HG02970 (cell line): ENCODE measurements at regions not wholly inside any gene's neighbourhood (a gene's known extent, or its start where the extent isn't known, plus 50 kb on each side); places are given as distances from the start of the nearest gene placed in this dataset.

ENCODE experiments used
- ATAC-seq: cut with Tn5 transposase; IDR thresholded peaks from one replicate; pipeline ENCODE4 v1.9.1; 2021; ENCODE audit warnings: mild to moderate bottlenecking, moderate library complexity, moderate number of reproducible peaks; ENCODE audit not compliant: unreplicated experiment, low FRiP score

- no peak for ATAC-seq
These were observed 232.1 kb downstream of the ENC1 start for GRCh38 chr5:74408150-74409043.

- ATAC-seq: no peak
These were observed 232.8 kb downstream of the ENC1 start for GRCh38 chr5:74407701-74408100.

DNA sequence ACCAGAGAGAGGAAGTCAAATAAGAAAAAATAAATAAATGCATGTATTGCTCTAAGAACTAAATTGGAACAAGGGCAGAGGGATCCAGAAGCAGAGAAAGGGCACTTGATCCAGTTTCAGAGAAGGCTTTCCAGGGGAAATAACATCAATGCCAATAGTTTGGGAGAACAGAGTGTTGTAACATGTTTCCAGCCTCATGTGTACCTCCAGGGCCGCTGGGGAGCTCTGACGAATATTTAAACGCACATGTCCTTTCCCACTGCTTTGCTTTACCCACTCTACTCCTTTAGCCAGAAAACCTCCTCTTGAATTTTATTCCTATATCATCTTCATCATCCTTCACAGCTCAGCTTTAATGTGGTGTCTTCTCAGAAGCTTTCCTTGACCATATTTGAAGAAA is 233.7 kb downstream of the ENC1 start:
- no peak for ATAC-seq

DNA sequence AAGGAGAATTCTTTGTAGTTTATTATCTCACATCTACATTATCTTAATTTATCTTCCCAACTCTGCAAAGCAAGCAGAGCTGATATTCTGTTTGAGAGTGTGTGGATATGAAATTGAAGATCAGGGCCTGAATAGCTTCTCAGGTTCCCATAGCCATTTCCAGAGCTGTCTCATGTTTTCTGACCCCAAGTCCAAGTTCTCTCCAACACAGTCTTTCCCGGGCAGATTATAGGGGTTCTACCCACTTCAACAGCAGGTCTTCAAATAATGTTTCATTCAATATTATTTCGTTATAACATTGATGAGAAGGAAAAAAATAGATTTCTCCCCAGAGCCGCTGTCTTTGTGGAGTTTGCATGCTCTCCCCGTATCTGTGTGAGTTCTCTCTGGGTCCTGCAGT is 234.9 kb downstream of the ENC1 start:
- no peak for ATAC-seq

- ATAC-seq: no peak
These were observed 235.7 kb downstream of the ENC1 start for GRCh38 chr5:74404574-74405508.

DNA sequence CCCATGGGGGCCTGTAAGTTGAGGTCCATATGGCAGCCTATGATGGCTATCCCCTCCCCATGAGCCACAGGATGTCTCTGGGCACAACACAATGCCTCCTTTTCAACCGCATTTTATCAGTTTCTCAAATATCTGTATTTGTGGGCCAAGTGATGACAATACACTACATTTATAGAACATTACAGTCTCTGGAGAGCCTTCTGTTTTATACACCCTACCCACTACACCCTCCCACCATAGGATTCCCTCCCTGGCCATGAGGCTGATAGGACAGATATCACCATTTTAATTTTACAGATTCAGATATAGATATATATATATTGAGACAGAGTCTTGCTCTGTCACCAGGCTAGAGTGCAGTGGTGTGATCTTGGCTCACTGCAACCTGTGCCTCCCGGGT is 236.8 kb downstream of the ENC1 start:
- ATAC-seq: no peak

GRCh38 chr5:74402553-74402952 is 238.0 kb downstream of the ENC1 start:
- ATAC-seq: no peak

- ATAC-seq: no peak
These were observed 238.6 kb downstream of the ENC1 start for GRCh38 chr5:74401946-74402320.

GRCh38 chr5:74401281-74401945 is 239.1 kb downstream of the ENC1 start:
- ATAC-seq: no peak

- ATAC-seq: no peak
These were observed 240.5 kb downstream of the ENC1 start for GRCh38 chr5:74400067-74400466.

GRCh38 chr5:74396913-74397622 is 243.5 kb downstream of the ENC1 start:
- ATAC-seq: no peak

- ATAC-seq: no peak
These were observed 245.3 kb downstream of the ENC1 start for GRCh38 chr5:74394916-74395880.

GRCh38 chr5:74394528-74394915 is 246.0 kb downstream of the ENC1 start:
- ATAC-seq: no peak

- no peak for ATAC-seq
These were observed 246.6 kb downstream of the ENC1 start for GRCh38 chr5:74393943-74394342.

GRCh38 chr5:74392711-74393351 is 247.7 kb downstream of the ENC1 start:
- no peak for ATAC-seq

DNA sequence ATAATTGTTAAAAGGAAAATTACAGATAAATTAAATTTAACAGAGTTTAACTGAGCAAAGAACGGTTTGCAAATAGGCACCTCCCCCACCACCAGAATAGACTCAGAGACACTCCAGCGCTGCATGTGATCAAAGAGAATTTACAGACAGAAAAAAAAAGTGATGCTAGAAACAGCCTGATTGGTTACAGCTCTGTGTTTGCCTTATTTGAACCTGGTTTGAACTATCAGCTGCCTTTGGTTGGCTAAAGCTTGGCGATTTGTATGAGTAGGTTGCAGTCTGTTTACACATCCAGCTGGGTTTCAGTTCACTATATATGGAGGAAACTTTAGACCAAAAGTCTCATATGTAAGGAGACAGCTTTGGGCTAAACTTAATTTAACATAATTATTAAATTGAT is 249.1 kb downstream of the ENC1 start:
- no peak for ATAC-seq

DNA sequence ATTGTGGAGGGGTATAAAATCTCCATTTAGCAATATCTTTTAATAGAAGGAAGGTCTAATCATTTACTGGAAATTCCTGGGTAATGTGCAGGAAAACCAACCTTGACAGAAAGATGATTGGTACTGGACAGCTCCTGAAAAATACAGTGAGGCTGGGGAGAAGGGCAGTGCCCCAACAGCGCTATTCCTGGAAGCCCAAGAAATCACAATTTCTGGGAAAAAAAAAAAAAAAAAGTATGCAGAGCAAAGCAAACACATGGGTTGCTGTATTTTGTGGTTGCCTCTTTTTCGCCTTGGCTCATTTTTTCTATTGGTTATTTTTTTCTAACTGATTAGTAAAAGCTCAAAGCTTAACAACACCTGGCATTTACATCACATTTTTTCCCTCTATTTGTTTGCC is 249.7 kb downstream of the ENC1 start:
- no peak for ATAC-seq

GRCh38 chr5:74390306-74390637 is 250.3 kb downstream of the ENC1 start:
- no peak for ATAC-seq
